ENCODE measurements at regions not wholly inside any gene's neighbourhood (a gene's known extent, or its start where the extent isn't known, plus 50 kb on each side); places are given as distances from the start of the nearest gene placed in this dataset.

DNA sequence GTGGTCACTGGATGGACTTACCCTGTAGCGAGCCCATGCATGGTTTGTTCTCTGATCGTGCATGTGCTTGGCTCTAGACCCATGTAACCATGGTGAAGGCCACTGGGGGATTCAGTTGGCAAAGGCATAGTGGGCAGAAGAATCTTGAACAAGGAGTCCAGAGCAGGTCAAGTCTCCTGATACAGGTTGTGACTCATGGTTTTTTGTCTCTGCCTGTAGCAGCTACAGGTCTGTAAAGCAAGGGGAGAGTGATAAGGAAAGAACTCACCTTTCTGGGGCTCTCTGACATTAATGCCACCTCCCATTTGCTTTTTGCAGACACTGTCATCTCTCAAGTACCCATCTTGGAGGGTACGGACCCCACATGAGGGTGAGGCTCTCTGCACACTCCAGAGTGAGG lies 153.4 kb upstream of the CAMK1G start:
- TF ChIP-seq, protein P1, sequence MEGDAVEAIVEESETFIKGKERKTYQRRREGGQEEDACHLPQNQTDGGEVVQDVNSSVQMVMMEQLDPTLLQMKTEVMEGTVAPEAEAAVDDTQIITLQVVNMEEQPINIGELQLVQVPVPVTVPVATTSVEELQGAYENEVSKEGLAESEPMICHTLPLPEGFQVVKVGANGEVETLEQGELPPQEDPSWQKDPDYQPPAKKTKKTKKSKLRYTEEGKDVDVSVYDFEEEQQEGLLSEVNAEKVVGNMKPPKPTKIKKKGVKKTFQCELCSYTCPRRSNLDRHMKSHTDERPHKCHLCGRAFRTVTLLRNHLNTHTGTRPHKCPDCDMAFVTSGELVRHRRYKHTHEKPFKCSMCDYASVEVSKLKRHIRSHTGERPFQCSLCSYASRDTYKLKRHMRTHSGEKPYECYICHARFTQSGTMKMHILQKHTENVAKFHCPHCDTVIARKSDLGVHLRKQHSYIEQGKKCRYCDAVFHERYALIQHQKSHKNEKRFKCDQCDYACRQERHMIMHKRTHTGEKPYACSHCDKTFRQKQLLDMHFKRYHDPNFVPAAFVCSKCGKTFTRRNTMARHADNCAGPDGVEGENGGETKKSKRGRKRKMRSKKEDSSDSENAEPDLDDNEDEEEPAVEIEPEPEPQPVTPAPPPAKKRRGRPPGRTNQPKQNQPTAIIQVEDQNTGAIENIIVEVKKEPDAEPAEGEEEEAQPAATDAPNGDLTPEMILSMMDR (IDR thresholded peaks at IDR 0.05; ENCODE audit: low read length) = no peak
- TF ChIP-seq EZH2phosphoT487 (IDR thresholded peaks at IDR 0.05; ENCODE audit: low read length) (no peak), EZH2 (optimal IDR thresholded peaks at IDR 0.05; ENCODE audit: low read depth, low read length) (no peak)

Measured in MM.1S (cell line).